PFSK-1 (cell line): ENCODE measurements at regions not wholly inside any gene's neighbourhood (a gene's known extent, or its start where the extent isn't known, plus 50 kb on each side); places are given as distances from the start of the nearest gene placed in this dataset.

Source experiments
- POLR2AphosphoS5 ChIP-seq: IDR thresholded peaks from 2 replicates; pipeline ENCODE4 v1.6.1; 2012; ENCODE audit warnings: low read depth, mild to moderate bottlenecking, control low read depth, low read length, moderate library complexity
- TAF1 ChIP-seq: IDR thresholded peaks from 2 replicates; pipeline ENCODE4 v1.6.1; 2012; ENCODE audit warnings: low read length, control low read depth, borderline replicate concordance; ENCODE audit not compliant: insufficient read depth

DNA sequence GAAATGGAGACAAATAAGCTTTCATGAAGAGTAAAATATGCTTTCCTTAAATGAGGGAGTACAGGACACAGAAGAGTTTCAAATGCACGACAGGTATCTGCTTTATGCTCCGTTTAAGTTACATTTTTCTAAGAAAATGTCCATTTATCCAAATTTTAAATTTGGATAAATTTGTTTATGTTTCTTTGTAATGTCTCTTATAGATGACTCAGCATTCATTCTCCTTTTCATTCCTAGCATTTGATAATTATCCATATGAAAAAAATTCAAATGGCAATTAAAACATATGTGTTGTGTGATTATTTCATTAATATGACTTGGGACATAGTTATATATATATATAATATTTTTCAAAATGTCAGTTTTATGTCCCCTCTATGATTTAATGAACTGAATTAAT is 1449.3 kb downstream of the SLITRK1 start:
- TF ChIP-seq POLR2AphosphoS5, result no peak
- no peak for TF ChIP-seq TAF1
